Omental fat pad (tissue), 3 donors: ENCODE measurements at regions not wholly inside any gene's neighbourhood (a gene's known extent, or its start where the extent isn't known, plus 50 kb on each side); places are given as distances from the start of the nearest gene placed in this dataset.

ENCODE experiments used
- ATAC-seq: fragments of 150-250 bp; one replicate; pipeline ENCODE4 v1.9.1; 2016; ENCODE audit warnings: mild to moderate bottlenecking, moderate library complexity; ENCODE audit not compliant: low FRiP score
- DNase-seq: peaks from one replicate; pipeline ENCODE4 v3.0.0-alpha.2; 2019; ENCODE audit warnings: low spot score
- TF ChIP-seq, protein P1 (sequence below), 3 donors: fragments of 450-650 bp; IDR thresholded peaks; one replicate each; pipeline ENCODE4 v1.5.1; 2016 to 2017; ENCODE audit warnings: antibody characterized with exemption in 3 of 3, mild to moderate bottlenecking in 3 of 3, moderate library complexity in 2 of 3

DNA sequence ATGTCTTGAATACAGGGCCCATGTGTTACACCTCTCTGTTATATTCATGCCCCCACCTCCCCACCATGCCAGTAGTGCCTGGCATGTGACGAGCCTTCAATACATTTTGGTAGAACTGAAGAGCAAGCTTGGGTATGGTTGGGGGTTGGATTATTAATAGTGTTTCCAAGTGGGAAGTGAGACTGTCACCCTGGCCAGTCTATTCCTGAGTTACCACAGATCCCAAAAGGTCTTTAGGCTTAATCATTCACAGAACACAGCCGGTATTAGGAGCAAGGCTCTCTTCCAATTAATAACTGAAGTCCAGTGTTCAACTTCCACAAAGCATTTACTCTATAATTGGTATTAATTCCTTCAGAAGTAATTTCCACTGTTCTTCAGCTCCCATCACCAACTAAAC, 231.9 kb upstream of the LRTM1 start:
- ATAC-seq = no peak
- no peak for DNase-seq
- TF ChIP-seq, protein P1, sequence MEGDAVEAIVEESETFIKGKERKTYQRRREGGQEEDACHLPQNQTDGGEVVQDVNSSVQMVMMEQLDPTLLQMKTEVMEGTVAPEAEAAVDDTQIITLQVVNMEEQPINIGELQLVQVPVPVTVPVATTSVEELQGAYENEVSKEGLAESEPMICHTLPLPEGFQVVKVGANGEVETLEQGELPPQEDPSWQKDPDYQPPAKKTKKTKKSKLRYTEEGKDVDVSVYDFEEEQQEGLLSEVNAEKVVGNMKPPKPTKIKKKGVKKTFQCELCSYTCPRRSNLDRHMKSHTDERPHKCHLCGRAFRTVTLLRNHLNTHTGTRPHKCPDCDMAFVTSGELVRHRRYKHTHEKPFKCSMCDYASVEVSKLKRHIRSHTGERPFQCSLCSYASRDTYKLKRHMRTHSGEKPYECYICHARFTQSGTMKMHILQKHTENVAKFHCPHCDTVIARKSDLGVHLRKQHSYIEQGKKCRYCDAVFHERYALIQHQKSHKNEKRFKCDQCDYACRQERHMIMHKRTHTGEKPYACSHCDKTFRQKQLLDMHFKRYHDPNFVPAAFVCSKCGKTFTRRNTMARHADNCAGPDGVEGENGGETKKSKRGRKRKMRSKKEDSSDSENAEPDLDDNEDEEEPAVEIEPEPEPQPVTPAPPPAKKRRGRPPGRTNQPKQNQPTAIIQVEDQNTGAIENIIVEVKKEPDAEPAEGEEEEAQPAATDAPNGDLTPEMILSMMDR (IDR thresholded peaks at IDR 0.05) = no peak

- DNase-seq (no peak), ATAC-seq (no peak)
- TF ChIP-seq, protein P1 (IDR thresholded peaks at IDR 0.05) = no peak
These were observed 231.2 kb upstream of the LRTM1 start for GRCh38 chr3:55159016-55159415.

DNA sequence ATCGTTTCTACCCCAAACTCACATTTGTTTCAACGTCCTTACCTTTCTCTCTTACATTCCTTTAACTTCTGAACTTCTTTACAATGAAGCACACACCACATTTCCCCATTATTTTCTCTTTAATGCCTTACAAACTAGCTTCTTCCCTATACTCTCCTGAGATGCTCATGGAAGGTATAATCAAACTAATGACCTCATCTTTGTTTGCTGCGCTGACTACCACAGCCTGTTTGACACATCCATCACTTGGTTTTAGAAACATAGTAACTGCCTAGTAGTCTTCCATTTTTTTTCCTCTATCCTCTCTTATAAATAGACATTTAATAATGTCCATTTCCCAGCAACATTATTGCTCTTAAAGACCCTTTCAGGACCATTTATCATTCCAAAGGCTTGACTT, 230.5 kb upstream of the LRTM1 start:
- TF ChIP-seq, protein P1 (IDR thresholded peaks at IDR 0.05) = no peak
- no peak for ATAC-seq
- DNase-seq = no peak

DNA sequence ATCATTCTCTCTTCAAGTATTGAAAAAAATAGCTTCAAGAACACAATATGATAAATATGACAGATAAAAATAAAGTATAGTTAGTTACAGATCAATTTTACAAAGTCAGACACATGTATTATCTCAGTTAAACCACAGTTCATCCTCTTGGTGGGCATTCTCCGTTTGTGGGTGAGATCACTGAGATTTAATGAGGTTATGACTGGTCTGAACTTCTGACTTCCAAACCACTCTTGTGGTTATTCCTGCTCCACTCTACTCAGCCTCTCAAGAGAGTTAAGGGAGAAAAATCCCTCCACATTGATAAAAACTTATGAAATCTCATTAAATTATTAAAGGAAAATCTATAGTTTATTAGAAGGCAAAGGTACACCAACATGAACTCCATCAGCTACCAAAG, 229.9 kb upstream of the LRTM1 start:
- TF ChIP-seq, protein P1 (IDR thresholded peaks at IDR 0.05) = no peak
- no peak for ATAC-seq
- no peak for DNase-seq

- TF ChIP-seq, protein P1 (IDR thresholded peaks at IDR 0.05) = no peak
- no peak for ATAC-seq
- no peak for DNase-seq
These were observed 229.2 kb upstream of the LRTM1 start for GRCh38 chr3:55156851-55157650.

- TF ChIP-seq, protein P1 (IDR thresholded peaks at IDR 0.05) = no peak
- ATAC-seq (no peak), DNase-seq (no peak)
These were observed 220.2 kb upstream of the LRTM1 start for GRCh38 chr3:55147856-55148720.
